ENCODE measurements at regions not wholly inside any gene's neighbourhood (a gene's known extent, or its start where the extent isn't known, plus 50 kb on each side); places are given as distances from the start of the nearest gene placed in this dataset.

DNA sequence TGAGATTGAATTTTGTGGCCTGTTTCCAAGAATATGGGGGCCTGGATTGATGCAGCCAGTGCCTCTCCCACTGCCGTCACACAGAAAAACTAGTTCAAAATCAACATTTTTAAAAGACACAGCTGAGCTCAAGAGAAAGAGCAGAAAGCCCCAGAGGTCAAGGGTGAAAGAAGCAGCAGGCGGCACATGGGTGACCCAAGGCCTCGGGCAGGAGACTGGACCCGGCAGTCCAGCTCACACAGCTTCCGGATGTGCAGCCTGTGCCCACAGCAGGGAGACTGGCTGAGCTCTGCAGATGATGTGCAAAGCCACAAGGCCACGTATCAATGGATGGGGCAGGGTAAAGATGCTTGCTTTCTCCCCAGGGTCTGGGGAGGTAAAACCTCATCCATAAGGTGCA is 50.4 kb upstream of the RNF32 start:
- ATAC-seq (replicated peaks) (no peak), DNase-seq (no peak)
- H3K27ac Mint-ChIP-seq = no peak overlapping the region
- no peak overlapping the region for H3K4me3 Mint-ChIP-seq
- H3K36me3 Mint-ChIP-seq = peaks cover 5 to 13% of the 10 kb centered on the region in 2 donors
- peaks cover 4% of the 10 kb centered on the region in 2 donors for H3K27me3 Mint-ChIP-seq
- H3K9me3 Mint-ChIP-seq = peaks cover 16% of the 10 kb centered on the region in 2 donors
- no peaks in the 10 kb centered on the region for H3K4me1 Mint-ChIP-seq

DNA sequence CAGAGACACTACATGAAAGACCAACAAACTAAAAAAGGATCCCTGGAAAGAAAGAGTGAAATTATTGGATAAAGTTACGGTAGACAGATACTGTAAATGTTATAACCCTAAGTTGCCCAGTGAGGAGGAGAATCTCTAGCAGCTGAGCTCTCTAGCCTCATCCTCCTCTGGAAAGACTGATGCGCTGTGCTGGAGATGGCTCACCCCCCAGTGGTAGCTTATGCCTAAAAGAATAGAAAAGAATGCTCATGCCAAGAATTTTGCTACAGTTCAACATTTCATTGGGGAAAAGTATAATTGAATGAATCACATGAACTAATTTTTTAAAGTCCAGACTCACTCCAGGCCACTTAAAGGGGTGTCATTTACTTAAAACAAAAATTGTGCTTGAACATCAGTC is 50.8 kb upstream of the RNF32 start:
- no peaks in the 10 kb centered on the region for H3K4me1 Mint-ChIP-seq
- no peak for ATAC-seq (replicated peaks)

DNA sequence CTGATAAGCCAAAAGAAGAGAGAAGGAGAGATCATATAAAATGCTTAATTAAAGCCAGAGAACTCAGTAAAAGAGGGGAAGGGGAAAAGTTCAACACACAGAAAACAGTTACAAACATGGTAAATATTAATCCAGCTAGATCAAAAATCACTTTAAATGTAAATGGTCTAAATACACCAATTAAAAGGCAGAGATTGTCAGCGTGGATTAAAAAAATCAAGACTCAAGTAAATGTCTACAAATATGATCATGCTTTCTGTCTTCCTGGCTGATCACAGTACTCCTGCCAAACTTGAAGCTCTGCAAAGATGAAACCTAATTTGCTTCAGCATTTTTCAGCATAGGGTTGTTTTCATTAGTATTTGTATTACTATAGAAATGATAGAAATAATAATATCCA is 54.6 kb upstream of the RNF32 start:
- H3K27me3 Mint-ChIP-seq = peaks cover 0 to 7% of the 10 kb centered on the region in 2 donors
- no peak overlapping the region for H3K27ac Mint-ChIP-seq
- H3K4me1 Mint-ChIP-seq = no peaks in the 10 kb centered on the region
- no peak overlapping the region for H3K4me3 Mint-ChIP-seq
- H3K36me3 Mint-ChIP-seq = peaks cover 0 to 2% of the 10 kb centered on the region in 2 donors
- peaks cover 4 to 10% of the 10 kb centered on the region in 2 donors for H3K9me3 Mint-ChIP-seq
- no peak for DNase-seq
- ATAC-seq (replicated peaks) = no peak

More for the DNA sequence above, 50.8 kb upstream of the RNF32 start:
- peaks cover 13 to 15% of the 10 kb centered on the region in 2 donors for H3K9me3 Mint-ChIP-seq
- no peak overlapping the region for H3K27ac Mint-ChIP-seq
- no peak overlapping the region for H3K4me3 Mint-ChIP-seq
- H3K36me3 Mint-ChIP-seq = peaks cover 5 to 10% of the 10 kb centered on the region in 2 donors
- no peak for DNase-seq
- H3K27me3 Mint-ChIP-seq = peaks cover 0 to 7% of the 10 kb centered on the region in 2 donors

DNA sequence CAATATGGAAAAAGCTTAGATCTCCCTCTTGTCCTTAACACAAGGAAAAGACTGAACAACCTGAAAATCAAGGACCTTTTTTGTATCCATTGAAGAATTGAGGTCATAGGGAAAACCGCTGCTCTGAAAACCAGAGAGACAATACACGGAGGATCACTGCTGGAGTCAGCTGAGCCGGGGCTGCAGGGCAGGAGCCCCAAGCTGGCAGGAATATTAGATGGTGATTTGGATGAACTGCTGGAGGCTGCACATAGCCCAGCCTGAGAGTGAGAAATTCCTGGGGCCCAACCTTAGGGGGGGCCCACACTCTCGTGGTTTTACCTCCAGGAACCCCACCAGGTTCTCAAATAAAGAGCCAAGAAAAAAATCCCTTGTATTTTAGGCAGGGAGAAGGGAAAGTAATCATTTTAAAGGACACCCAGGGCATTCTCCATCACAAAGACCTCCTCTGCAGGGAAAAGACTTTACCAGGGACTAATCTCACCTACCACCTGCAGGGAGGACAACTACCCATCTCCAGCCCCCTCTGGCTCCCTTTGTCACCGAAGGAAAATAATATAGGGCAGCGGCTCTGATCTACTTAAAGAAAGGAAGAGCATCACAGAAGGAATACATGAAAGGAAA is 55.4 kb upstream of the RNF32 start:
- no peaks in the 10 kb centered on the region for H3K4me1 Mint-ChIP-seq
- no peak overlapping the region for H3K4me3 Mint-ChIP-seq
- H3K9me3 Mint-ChIP-seq = peaks cover 4 to 10% of the 10 kb centered on the region in 2 donors
- DNase-seq = no peak
- peaks cover 0 to 2% of the 10 kb centered on the region in 2 donors for H3K36me3 Mint-ChIP-seq
- ATAC-seq (replicated peaks) = no peak
- no peak overlapping the region for H3K27ac Mint-ChIP-seq
- H3K27me3 Mint-ChIP-seq = peaks cover 0 to 7% of the 10 kb centered on the region in 2 donors

DNA sequence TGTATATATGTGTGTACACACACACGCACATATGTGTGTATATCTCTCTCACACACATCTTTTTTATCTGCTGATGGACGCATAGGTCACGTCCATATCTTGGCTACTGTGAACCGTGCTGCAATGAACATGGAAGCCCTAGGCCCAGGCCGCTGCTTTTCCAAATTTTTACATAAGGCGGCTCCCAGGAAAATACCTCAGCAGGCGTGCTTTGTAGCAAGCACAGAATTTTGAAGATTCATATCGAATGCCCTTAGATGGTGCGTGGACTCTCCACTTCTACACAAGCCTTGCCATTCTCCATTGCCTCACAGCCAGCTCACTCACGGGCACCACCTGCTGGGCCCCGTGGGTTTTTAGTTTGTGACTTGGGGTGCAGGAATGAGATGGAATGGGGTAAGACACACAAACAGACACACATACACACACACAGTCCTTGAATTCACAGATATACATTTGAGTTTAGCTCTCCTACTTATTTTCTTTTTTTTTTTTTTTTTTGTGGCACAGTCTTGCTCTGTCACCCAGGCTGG is 57.9 kb upstream of the RNF32 start:
- ATAC-seq (replicated peaks) (no peak), DNase-seq (no peak)
- H3K36me3 Mint-ChIP-seq = peaks cover 0 to 5% of the 10 kb centered on the region in 2 donors
- H3K9me3 Mint-ChIP-seq = peaks cover 4 to 12% of the 10 kb centered on the region in 2 donors
- H3K4me1 Mint-ChIP-seq = no peaks in the 10 kb centered on the region
- no peak overlapping the region for H3K4me3 Mint-ChIP-seq
- H3K27ac Mint-ChIP-seq = no peak overlapping the region
- peaks cover 6 to 16% of the 10 kb centered on the region in 2 donors for H3K27me3 Mint-ChIP-seq

DNA sequence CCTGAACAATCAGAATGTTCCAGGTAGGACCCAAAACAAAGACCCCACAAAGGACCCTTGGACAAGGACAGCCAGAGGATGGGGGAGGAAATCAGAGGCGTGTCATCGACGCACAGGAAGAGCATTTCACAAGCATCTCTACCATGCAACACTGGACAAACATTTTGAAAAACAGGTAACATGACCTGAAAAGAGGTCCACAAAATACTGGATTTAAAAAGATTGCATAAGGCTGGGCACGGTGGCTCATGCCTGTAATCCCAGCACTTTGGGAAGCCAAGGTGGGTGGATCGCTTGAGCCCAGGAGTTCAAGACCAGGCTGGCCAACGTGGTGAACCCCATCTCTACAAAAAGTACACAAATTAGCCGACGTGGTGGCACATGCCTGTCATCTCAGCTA is 60.5 kb upstream of the RNF32 start:
- Mint-ChIP-seq H3K36me3 (peaks cover 0 to 3% of the 10 kb centered on the region in 2 donors), H3K4me1 (no peaks in the 10 kb centered on the region), H3K9me3 (peaks cover 0 to 3% of the 10 kb centered on the region in 2 donors), H3K4me3 (no peak overlapping the region), H3K27ac (no peak overlapping the region), H3K27me3 (peaks cover 6 to 16% of the 10 kb centered on the region in 2 donors)
- ATAC-seq (replicated peaks) (no peak), DNase-seq (no peak)

DNA sequence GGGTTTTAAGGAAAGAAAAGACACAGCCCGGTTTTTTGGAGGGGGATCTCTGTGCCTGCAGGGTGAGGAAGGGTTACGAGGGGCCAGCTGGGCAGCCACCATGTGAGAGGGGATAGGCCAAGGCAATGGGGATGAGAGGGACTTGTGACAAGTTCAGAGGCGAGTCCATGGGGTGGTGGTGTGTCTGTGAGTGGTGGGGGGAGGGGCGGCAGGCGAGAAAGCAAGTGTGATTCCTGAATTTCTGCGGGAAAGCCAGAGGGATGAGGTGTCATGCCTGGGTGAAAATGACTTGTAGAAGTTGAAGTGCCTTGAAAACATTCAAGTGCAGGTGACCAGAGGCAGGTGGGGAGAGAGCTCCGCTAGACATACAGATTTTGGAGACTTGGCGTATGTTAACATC is 61.0 kb upstream of the RNF32 start:
- Mint-ChIP-seq H3K4me1 (no peaks in the 10 kb centered on the region), H3K4me3 (no peak overlapping the region), H3K9me3 (peaks cover 0 to 5% of the 10 kb centered on the region in 2 donors), H3K27me3 (peaks cover 6 to 20% of the 10 kb centered on the region in 2 donors), H3K27ac (no peak overlapping the region), H3K36me3 (peaks cover 0 to 3% of the 10 kb centered on the region in 2 donors)
- DNase-seq (no peak), ATAC-seq (replicated peaks) (no peak)

DNA sequence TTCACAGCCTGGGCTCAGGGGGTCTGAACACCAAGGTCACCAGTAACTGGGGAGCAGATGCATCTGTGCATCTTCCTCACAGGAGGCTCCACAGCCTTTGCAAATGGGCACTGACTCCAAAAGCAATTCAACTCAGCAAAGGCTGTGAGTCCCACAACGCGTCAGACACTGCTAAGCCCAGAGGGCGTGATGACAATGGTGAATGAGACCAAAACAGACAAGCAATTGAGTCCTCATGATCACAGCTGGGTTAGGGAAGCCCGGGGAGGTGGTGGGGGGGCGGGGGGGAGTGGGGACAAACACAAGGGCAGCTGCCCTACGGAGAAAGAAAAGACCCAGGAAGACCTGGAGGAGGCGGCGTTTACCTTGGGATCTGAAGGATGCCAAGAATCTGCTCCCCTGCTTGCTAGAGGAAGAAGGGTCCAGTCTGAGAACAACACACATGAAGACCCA is 61.6 kb upstream of the RNF32 start:
- Mint-ChIP-seq H3K9me3 (peaks cover 0 to 8% of the 10 kb centered on the region in 2 donors), H3K4me1 (no peaks in the 10 kb centered on the region), H3K4me3 (no peak overlapping the region), H3K27ac (no peak overlapping the region), H3K27me3 (peaks cover 6 to 24% of the 10 kb centered on the region in 2 donors), H3K36me3 (peaks cover 0 to 3% of the 10 kb centered on the region in 2 donors)
- no peak for ATAC-seq (replicated peaks)
- DNase-seq = no peak

DNA sequence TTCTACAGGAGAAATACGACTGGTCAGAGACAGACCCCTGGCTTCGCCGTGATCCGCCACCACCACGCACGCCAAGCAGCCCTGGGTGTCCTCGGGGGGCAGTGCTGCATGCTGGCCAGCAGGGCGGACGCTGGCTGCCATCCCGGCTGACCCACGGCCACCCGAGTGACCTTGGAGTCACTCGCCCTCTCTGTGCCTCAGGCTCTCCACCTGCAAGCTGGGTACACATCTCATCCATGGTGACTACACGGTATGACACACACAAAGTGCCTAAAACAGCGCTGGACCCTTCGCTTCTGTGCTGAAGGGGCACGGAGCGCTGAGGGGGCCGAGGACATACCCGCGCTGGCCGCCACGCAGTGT is 62.0 kb upstream of the RNF32 start:
- Mint-ChIP-seq H3K27me3 (peaks cover 8 to 24% of the 10 kb centered on the region in 2 donors), H3K9me3 (peaks cover under 1 to 8% of the 10 kb centered on the region in 2 donors), H3K4me3 (no peak overlapping the region), H3K27ac (no peak overlapping the region), H3K4me1 (no peaks in the 10 kb centered on the region), H3K36me3 (peaks cover 0 to 3% of the 10 kb centered on the region in 2 donors)
- DNase-seq = no peak
- no peak for ATAC-seq (replicated peaks)

DNA sequence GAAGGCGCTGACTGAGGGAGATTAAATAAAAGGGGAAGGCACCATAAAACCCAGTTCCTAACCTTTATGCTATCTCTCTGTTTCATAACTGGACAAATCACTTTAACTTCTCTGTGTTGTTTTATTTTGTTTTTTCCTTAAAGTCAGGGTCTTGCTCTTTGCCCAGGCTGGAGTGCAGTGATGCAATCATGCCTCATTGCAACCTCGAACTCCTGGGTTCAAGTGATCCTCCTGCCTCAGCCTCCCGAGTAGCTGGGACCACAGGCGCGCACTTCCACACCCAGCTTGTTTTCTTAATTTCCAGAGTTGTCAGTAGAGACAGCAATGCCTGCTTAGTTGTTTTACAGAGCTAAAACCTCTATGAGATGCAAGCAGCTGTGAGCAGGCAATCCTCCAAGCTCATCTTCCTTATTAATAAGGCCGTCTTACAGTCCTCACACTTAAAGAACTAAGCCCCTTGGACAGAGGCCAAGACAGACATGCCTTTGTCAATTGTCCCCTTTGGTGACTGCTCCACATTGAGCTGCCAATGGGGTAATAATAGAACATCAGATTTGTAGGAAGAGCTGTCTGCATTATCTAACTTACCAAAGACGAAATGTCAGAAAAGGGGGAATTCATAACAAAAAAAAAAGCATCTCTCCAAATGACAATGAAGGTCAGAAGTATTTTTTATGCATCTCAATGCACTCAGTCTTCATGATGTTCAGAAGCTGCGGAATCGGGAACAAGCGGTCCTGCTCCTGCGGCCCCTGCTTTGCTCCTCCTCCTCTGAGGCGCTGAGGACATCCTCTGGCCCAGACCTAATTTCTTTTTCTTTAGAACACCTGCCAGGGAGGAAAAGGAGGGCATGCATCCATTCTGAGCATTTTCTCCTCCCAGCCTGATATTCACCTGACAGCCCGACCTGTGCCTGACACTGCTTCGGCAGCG is 62.7 kb upstream of the RNF32 start:
- Mint-ChIP-seq H3K9me3 (peaks cover 5 to 8% of the 10 kb centered on the region in 2 donors), H3K27ac (no peak overlapping the region), H3K4me1 (no peaks in the 10 kb centered on the region), H3K36me3 (peaks cover 0 to 3% of the 10 kb centered on the region in 2 donors), H3K4me3 (no peak overlapping the region), H3K27me3 (peaks cover 14 to 24% of the 10 kb centered on the region in 2 donors)
- ATAC-seq (replicated peaks) (no peak), DNase-seq (no peak)

DNA sequence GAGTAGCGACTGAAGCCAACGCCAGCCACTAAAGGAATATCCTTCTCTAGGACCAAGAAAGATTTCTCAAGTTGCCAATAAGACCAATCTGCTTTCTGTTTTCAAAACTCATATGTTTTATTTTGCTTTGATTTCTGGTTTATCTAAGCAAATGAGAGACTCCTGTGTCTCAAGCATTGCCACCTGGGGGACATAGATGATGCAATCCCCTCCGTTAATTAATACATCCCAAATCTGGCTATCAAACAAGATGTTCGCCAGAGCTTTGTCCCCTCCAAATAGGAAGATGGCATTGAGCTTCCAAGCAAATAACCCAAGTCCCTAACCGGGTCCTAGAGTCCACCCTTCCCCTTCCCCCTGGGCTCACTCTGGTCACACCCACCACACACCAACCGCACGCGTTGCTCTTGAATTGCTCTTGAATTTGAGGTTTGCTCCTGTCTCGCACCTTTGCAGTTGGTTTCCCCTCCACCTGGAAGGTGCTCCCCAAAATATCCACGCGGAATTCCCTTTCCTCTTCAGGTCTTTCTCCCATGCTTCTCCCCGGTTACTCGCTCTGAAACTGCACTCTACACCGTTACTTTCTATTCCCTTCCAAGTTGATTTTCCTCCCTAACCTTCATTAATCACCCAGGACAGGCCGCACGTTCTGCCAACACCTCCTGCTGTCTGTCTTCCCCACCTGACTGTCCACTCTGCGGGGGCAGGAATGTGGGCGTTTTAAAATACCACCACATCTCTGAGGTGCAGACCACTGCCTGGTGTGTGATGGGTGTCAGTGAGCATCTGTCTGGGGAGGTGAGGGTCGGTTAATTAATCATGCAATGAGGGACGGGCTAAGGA is 64.1 kb upstream of the RNF32 start:
- no peaks in the 10 kb centered on the region for H3K4me1 Mint-ChIP-seq
- peaks cover 15 to 24% of the 10 kb centered on the region in 2 donors for H3K27me3 Mint-ChIP-seq
- peaks cover 5 to 7% of the 10 kb centered on the region in 2 donors for H3K9me3 Mint-ChIP-seq
- ATAC-seq (replicated peaks) = no peak
- no peak overlapping the region for H3K4me3 Mint-ChIP-seq
- DNase-seq = no peak
- peaks cover 0 to 3% of the 10 kb centered on the region in 2 donors for H3K36me3 Mint-ChIP-seq
- no peak overlapping the region for H3K27ac Mint-ChIP-seq

DNA sequence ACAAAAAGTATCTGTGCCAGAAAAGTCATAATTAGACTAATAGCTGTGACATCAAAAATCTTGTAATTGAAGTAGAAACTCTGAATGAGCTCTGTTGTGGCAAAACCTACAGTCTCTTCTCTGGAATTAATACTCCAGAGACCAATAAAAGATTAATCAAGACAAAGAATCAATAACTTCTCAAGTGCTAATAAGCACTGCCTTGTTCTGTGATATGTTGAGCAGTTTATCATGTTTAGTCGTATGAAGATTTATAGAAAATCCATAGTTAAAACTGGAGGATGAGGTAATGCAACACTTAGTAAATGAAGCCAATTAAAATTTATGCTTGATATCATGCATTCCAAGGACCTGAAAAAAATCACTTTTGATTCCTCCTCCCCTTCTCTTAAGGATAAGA is 72.3 kb upstream of the RNF32 start:
- DNase-seq (no peak), ATAC-seq (replicated peaks) (no peak)
- H3K27me3 Mint-ChIP-seq = peaks cover 4 to 7% of the 10 kb centered on the region in 2 donors
- H3K4me3 Mint-ChIP-seq = no peak overlapping the region
- H3K9me3 Mint-ChIP-seq = peaks cover 17 to 20% of the 10 kb centered on the region in 2 donors
- peaks cover 12 to 13% of the 10 kb centered on the region in 2 donors for H3K36me3 Mint-ChIP-seq
- H3K27ac Mint-ChIP-seq = no peak overlapping the region
- H3K4me1 Mint-ChIP-seq = peaks cover 8% of the 10 kb centered on the region in 2 donors

DNA sequence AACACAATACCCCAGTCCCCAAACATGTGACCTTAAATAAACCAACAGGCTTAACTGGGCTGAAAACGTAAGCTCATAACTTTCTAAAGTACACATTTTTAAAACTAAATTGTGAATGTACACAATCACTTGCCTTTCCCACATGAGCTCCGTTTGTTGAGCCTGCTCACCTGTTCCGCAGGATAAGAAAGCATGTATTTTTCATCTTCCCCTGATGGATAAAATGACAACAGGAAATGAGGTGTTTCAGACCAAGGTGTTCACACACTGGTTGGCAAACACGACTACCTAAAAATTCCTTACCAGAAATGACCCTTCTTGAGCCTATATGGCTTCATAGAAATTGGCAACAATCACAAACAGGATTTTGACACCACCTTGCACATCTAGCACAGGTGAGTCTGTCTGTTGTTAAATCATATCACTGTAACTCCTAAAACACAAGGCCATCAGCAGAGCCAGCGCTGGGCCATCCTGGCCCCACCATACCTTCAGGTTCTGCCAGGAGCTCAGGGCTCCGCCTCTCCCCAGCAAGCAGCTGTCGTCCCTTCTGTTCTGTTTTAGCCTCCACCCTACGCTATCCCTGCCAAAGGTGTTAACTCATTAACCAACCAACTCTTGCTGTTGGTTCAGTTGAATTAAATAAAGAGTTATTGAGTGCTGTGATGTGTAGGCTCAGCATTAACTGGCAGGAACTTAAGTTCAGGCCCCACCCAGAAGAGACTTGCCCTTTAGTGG is 73.6 kb upstream of the RNF32 start:
- Mint-ChIP-seq H3K27me3 (peaks cover 3 to 8% of the 10 kb centered on the region in 2 donors), H3K4me1 (peaks cover 8% of the 10 kb centered on the region in 2 donors), H3K4me3 (no peak overlapping the region), H3K9me3 (peaks cover 18 to 19% of the 10 kb centered on the region in 2 donors), H3K27ac (no peak overlapping the region), H3K36me3 (peaks cover 12 to 13% of the 10 kb centered on the region in 2 donors)
- DNase-seq (no peak), ATAC-seq (replicated peaks) (no peak)
